ENCODE measurements at regions not wholly inside any gene's neighbourhood (a gene's known extent, or its start where the extent isn't known, plus 50 kb on each side); places are given as distances from the start of the nearest gene placed in this dataset.

DNA sequence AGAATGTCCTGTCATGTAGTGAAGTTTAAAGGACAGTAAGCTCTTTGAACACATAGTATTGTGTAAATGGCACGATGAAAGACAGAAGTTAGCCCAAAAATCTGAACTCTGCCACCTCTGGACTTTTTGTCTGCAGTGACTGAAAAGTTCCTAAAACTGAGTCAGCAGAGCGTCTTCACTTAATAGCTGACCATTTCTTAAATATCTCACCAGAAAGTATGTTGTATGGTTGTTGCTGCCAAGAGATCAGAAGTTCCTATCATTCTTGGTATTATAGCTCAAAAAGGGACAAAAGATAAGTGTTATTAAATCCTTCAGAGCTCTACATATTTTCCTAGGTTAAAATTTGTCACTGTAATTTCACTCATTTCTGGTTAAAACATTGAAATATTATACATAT lies 1003.0 kb downstream of the TTLL7 start (continued):
- TF ChIP-seq, protein P1, sequence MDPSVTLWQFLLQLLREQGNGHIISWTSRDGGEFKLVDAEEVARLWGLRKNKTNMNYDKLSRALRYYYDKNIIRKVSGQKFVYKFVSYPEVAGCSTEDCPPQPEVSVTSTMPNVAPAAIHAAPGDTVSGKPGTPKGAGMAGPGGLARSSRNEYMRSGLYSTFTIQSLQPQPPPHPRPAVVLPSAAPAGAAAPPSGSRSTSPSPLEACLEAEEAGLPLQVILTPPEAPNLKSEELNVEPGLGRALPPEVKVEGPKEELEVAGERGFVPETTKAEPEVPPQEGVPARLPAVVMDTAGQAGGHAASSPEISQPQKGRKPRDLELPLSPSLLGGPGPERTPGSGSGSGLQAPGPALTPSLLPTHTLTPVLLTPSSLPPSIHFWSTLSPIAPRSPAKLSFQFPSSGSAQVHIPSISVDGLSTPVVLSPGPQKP (IDR thresholded peaks at IDR 0.05; ENCODE audit: low read depth, low read length), result no peak
- TF ChIP-seq NFIC (IDR thresholded peaks at IDR 0.05; ENCODE audit: low read depth, low read length) (no peak), RELA (IDR thresholded peaks at IDR 0.05; ENCODE audit: borderline replicate concordance, partially characterized antibody) (no peak), MTA3 (IDR thresholded peaks at IDR 0.05; ENCODE audit: borderline replicate concordance, low read length) (no peak), HDGF (IDR thresholded peaks at IDR 0.05) (no peak), RFX5 (IDR thresholded peaks at IDR 0.05; ENCODE audit: low read depth, low read length) (no peak)

DNA sequence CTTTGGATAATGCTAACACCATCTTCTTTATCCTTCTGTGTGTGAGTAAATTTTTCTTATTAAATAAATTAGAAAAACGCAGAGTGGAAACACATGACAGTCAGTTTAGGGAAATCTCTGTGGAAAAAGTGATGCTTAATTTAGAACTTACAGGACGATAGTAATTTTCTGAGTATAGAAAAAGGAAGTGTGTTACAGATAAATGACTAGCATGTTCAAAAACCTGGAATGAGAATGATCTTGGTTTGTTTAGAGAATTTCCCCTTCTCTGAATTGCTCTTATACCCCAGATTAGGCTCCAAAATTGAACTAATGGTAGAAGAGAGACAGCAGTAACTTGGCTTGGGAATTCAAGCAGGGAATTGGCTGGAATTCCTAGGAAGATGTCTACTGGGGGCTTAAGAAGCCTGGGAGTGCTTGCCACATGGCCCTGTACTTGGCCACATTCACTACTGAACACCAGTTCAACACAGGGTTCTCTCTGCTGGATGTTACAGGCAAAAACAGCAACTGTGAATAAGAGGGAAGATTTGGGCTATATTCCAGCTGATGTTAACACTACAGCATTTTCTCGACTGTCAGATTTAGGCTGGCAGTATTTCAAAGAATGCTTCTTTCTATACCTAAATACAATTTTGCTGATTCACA lies 1004.2 kb downstream of the TTLL7 start:
- in situ Hi-C loops (cut with MboI), result no loop called here
- CTCF ChIA-PET, result no interaction called here
- FAIRE-seq, result no peak

More for the DNA sequence above, 1004.2 kb downstream of the TTLL7 start:
- ChIA-PET POLR2A (no interaction called here), RAD21 (ENCODE audit: unreplicated experiment) (no interaction called here), SMC1A (ENCODE audit: uncharacterized antibody, unreplicated experiment) (interaction anchor here (1.7 kb wide), 1 partner anchor 10 kb away, joined by 6 read pairs; no protein-coding TSS in a partner anchor)
- TF ChIP-seq TARDBP (IDR thresholded peaks at IDR 0.05; ENCODE audit: borderline replicate concordance) (no peak), NBN (IDR thresholded peaks at IDR 0.05) (no peak), POLR2AphosphoS5 (IDR thresholded peaks at IDR 0.05; ENCODE audit: low read length) (no peak), STAT1 (conservative IDR thresholded peaks at IDR 0.05) (no peak)
- Histone ChIP-seq H4K20me1 (ENCODE audit: control insufficient read depth, insufficient read depth) (no peaks in the 10 kb centered on the region), H3K9ac (ENCODE audit: control insufficient read depth, insufficient read depth, low read length) (no peak overlapping the region), H3K4me1 (ENCODE audit: control insufficient read depth, insufficient read depth, low read length) (no peaks in the 10 kb centered on the region), H3K9me3 (replicated peaks; ENCODE audit: control insufficient read depth, insufficient read depth, low read length) (no peaks in the 10 kb centered on the region), H3K4me3 (no peak overlapping the region), H3K27ac (ENCODE audit: control insufficient read depth, insufficient read depth) (no peak overlapping the region), H3K79me2 (ENCODE audit: control insufficient read depth, insufficient read depth, low read length) (no peaks in the 10 kb centered on the region), H2AFZ (ENCODE audit: control insufficient read depth, low read depth, low read length) (no peak overlapping the region), H3K36me3 (ENCODE audit: control insufficient read depth in 2 of 2, insufficient read depth in 2 of 2, low read length in 1 of 2) (no peaks in the 10 kb centered on the region), H3K27me3 (replicated peaks in 1 of 2; ENCODE audit: control insufficient read depth in 2 of 2, insufficient read depth in 2 of 2, low read length in 1 of 2) (no peaks in the 10 kb centered on the region), H3K4me2 (ENCODE audit: control insufficient read depth, insufficient read depth) (no peak overlapping the region)
- no peak for DNase-seq (ENCODE audit: low read depth, low spot score)
- no peak for ATAC-seq
- WGBS (ENCODE audit: insufficient coverage, insufficient replicate concordance, low lambda C conversion rate, missing lambda C conversion rate), result 0% methylated on average over 3 of the region's 3 CpGs
- intact Hi-C loops (cut with micrococcal nuclease; ENCODE audit: unreplicated experiment), result no loop called here
- no TSS peak for BruUV-seq (replicated peaks)
